ENCODE measurements at regions not wholly inside any gene's neighbourhood (a gene's known extent, or its start where the extent isn't known, plus 50 kb on each side); places are given as distances from the start of the nearest gene placed in this dataset.
"Not testable (repeated sequence)": the region's sequence is repeated elsewhere in the genome, so short reads cannot be mapped to it uniquely, and the experiment has no call there.

GRCh38 chr3:64435023-64435422 lies 209.8 kb upstream of the PRICKLE2 start:
- not testable (repeated sequence) for DNase-seq

- DNase-seq, result no peak
Observed at GRCh38 chr3:64432870-64433269, 207.6 kb upstream of the PRICKLE2 start.

- no peak for DNase-seq
Observed at GRCh38 chr3:64431526-64432091, 206.3 kb upstream of the PRICKLE2 start.

- DNase-seq, result no peak
Observed at GRCh38 chr3:64427671-64428070, 202.4 kb upstream of the PRICKLE2 start.

GRCh38 chr3:64426551-64426950 lies 201.3 kb upstream of the PRICKLE2 start:
- DNase-seq, result no peak

GRCh38 chr3:64422932-64423331 lies 197.7 kb upstream of the PRICKLE2 start:
- no peak for DNase-seq

- DNase-seq, result no peak
Observed at GRCh38 chr3:64422192-64422591, 196.9 kb upstream of the PRICKLE2 start.

GRCh38 chr3:64417816-64418215 lies 192.6 kb upstream of the PRICKLE2 start:
- no peak for DNase-seq

- no peak for DNase-seq
Observed at GRCh38 chr3:64414043-64414442, 188.8 kb upstream of the PRICKLE2 start.

GRCh38 chr3:64411101-64411500 lies 185.8 kb upstream of the PRICKLE2 start:
- no peak for DNase-seq

- no peak for DNase-seq
Observed at GRCh38 chr3:64410226-64410625, 185.0 kb upstream of the PRICKLE2 start.

GRCh38 chr3:64408770-64409169 lies 183.5 kb upstream of the PRICKLE2 start:
- no peak for DNase-seq

GRCh38 chr3:64406271-64406670 lies 181.0 kb upstream of the PRICKLE2 start:
- no peak for DNase-seq

GRCh38 chr3:64405211-64405835 lies 180.1 kb upstream of the PRICKLE2 start:
- DNase-seq, result no peak

GRCh38 chr3:64400706-64401105 lies 175.4 kb upstream of the PRICKLE2 start:
- DNase-seq, result no peak

GRCh38 chr3:64399205-64399800 lies 174.0 kb upstream of the PRICKLE2 start:
- peak; percentile 18 for DNase-seq

- no peak for DNase-seq
Observed at GRCh38 chr3:64398476-64398875, 173.2 kb upstream of the PRICKLE2 start.

GRCh38 chr3:64398006-64398405 lies 172.7 kb upstream of the PRICKLE2 start:
- no peak for DNase-seq

- DNase-seq, result no peak
Observed at GRCh38 chr3:64397573-64397972, 172.3 kb upstream of the PRICKLE2 start.

- no peak for DNase-seq
Observed at GRCh38 chr3:64395490-64395889, 170.2 kb upstream of the PRICKLE2 start.

- DNase-seq, result no peak
Observed at GRCh38 chr3:64393193-64393592, 167.9 kb upstream of the PRICKLE2 start.

- DNase-seq, result no peak
Observed at GRCh38 chr3:64392001-64392400, 166.7 kb upstream of the PRICKLE2 start.

GRCh38 chr3:64390893-64391292 lies 165.6 kb upstream of the PRICKLE2 start:
- DNase-seq, result no peak

- no peak for DNase-seq
Observed at GRCh38 chr3:64388886-64389285, 163.6 kb upstream of the PRICKLE2 start.

- no peak for DNase-seq
Observed at GRCh38 chr3:64387688-64388087, 162.4 kb upstream of the PRICKLE2 start.

Data from NCI-H526 treated with DMSO at 0.1 percent for 48 hours (cell line).